ENCODE measurements at regions not wholly inside any gene's neighbourhood (a gene's known extent, or its start where the extent isn't known, plus 50 kb on each side); places are given as distances from the start of the nearest gene placed in this dataset.

DNA sequence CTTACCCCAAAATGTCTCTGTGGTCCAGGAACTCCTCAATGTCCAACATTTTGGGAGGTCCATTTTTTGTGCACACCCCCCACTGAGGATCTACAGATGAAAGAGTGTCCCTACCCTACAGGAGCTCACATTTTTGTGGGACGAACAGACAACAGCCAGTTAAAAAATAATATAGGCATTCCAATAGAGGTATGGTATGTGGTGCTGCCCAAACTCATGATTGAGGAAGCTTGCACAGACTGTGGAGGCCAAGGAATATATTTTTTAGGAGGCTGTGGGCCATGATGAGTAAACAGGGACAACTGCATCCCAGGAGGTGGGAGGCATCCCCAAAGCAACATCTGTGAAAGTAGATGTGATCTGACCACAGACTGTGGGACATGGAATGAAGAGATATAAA, 181.0 kb upstream of the HCCS start:
- in situ Hi-C loops (cut with HindIII; ENCODE audit: low sequenced_read_pairs): no loop called here
- no peak overlapping the region for H3K4me3 ChIP-seq (ENCODE audit: low read depth, low read length)
- TF ChIP-seq, protein P1, sequence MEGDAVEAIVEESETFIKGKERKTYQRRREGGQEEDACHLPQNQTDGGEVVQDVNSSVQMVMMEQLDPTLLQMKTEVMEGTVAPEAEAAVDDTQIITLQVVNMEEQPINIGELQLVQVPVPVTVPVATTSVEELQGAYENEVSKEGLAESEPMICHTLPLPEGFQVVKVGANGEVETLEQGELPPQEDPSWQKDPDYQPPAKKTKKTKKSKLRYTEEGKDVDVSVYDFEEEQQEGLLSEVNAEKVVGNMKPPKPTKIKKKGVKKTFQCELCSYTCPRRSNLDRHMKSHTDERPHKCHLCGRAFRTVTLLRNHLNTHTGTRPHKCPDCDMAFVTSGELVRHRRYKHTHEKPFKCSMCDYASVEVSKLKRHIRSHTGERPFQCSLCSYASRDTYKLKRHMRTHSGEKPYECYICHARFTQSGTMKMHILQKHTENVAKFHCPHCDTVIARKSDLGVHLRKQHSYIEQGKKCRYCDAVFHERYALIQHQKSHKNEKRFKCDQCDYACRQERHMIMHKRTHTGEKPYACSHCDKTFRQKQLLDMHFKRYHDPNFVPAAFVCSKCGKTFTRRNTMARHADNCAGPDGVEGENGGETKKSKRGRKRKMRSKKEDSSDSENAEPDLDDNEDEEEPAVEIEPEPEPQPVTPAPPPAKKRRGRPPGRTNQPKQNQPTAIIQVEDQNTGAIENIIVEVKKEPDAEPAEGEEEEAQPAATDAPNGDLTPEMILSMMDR (IDR thresholded peaks at IDR 0.05; ENCODE audit: low read depth, low read length, missing control alignments): no peak
- DNase-seq (ENCODE audit: low read depth): no peak

DNA sequence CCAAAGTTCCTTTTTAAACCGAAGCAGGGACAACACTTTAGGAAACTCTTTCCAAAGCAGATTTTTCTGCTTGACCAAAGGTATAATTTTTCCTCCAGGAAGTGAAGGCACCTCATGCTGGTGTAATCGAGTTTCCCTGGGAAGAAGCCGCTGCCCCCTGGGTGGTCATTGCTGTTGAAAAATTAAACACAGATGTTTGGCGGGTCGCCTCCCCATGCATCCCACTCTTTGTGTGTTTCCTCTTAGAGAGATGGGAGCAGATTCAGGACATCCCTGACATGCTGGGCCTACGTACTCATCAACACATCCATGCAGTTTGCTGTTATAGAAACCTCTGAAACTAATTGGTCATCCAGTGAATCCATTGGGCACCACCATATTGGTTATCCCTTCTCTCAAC, 179.2 kb upstream of the HCCS start:
- in situ Hi-C loops (cut with HindIII; ENCODE audit: low sequenced_read_pairs): no loop called here
- no peak overlapping the region for H3K4me3 ChIP-seq (ENCODE audit: low read depth, low read length)
- no peak for DNase-seq (ENCODE audit: low read depth)
- TF ChIP-seq, protein P1 (IDR thresholded peaks at IDR 0.05; ENCODE audit: low read depth, low read length, missing control alignments): no peak

DNA sequence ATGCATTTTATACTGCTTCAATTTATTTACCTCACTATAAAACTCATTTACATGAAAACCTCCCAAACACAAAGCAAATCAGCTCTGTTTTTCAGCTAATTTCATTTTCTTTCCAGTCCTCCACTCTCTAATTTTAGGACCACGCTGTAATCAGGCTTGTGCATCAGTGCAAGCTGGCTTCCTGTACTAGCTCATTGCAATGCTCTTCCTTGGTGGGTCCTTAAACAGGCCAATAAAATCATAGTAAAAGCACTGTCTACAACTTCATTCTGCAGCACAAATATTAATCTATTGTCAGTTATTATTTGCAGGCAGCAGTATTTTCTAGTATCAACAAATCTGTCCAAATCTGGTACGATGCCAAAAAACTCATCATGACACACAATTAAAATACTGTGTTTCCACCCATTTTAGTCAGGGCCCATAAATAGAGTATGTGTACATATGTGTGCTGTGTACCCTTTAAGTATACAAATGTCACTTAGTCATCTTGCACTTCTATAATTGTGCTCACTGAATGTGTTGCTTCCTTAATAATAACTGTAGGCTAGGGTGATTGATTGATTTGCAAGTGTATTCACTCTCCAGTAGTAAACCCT, 178.2 kb upstream of the HCCS start:
- TF ChIP-seq, protein P1 (IDR thresholded peaks at IDR 0.05; ENCODE audit: low read depth, low read length, missing control alignments): no peak
- H3K4me3 ChIP-seq (ENCODE audit: low read depth, low read length): no peak overlapping the region
- no peak for DNase-seq (ENCODE audit: low read depth)
- in situ Hi-C loops (cut with HindIII; ENCODE audit: low sequenced_read_pairs): no loop called here

DNA sequence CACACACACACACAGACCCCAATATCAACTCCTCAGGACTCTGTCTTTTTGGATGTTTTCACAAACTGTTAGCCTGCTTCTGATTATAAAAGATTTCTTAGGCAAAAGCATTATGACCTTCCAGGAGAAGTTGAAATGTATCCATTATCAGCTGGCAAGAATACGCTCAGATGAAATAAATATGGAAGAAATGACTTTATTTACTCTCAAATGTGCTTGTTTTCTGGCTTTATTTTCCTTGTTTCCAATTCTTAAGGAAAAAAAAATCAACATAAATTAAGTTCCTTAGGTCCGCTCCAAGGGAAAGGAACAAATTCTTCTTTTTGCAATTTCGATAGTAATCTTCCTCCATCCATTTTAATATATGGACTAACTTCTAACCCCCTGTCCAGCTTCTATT, 175.6 kb upstream of the HCCS start:
- no peak for DNase-seq (ENCODE audit: low read depth)

DNA sequence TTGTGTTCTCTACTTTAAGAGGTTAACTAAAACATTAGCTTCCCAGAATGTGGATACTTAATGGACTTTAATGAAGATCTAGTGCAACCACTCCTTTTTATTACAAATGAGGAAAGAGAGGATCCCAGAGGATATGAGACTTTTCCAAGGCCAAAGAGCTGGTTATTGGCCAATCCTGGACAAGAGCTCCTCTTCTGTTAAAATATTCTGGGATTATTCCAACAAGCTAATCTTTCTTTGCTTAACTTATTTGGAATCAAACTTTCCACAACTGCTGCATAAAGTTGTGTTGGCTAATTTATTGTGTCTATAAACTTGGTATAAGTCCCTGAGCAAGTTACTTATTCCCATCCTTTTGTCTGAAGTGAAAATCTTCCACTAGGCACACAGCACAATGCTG, 174.2 kb upstream of the HCCS start:
- in situ Hi-C loops (cut with HindIII; ENCODE audit: low sequenced_read_pairs): no loop called here
- TF ChIP-seq, protein P1 (IDR thresholded peaks at IDR 0.05; ENCODE audit: low read depth, low read length, missing control alignments): no peak
- no peak overlapping the region for H3K4me3 ChIP-seq (ENCODE audit: low read depth, low read length)
- no peak for DNase-seq (ENCODE audit: low read depth)

More for the DNA sequence above, 175.6 kb upstream of the HCCS start:
- H3K4me3 ChIP-seq (ENCODE audit: low read depth, low read length): no peak overlapping the region
- in situ Hi-C loops (cut with HindIII; ENCODE audit: low sequenced_read_pairs): no loop called here
- TF ChIP-seq, protein P1 (IDR thresholded peaks at IDR 0.05; ENCODE audit: low read depth, low read length, missing control alignments): no peak

DNA sequence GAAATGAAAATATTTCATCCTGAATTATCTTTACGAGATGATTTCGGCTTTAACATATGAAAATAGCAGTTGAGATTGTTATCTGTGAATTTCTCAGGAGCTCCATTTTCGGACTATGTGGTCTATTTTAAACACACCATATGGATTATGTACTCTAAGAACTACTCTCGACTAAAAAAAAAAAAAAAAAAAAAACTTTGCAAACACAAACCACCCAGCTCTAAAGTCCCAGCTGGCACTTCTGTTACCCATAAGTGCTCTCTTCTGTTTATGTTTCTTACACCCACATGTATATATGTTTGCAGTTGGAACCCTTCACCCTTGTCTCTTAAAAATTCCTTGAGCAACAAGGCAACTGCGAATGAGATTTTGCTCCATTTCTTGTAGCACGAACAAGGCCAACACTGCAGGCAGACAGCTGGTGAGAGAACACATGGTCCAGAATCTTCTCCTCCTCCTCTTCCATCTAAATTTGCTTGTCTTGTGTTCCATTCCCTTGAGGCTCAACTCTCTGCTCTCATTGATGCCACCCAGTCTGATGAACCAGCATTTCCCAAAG, 172.7 kb upstream of the HCCS start:
- TF ChIP-seq, protein P1 (IDR thresholded peaks at IDR 0.05; ENCODE audit: low read depth, low read length, missing control alignments): no peak
- H3K4me3 ChIP-seq (ENCODE audit: low read depth, low read length): no peak overlapping the region
- DNase-seq (ENCODE audit: low read depth): no peak
- in situ Hi-C loops (cut with HindIII; ENCODE audit: low sequenced_read_pairs): no loop called here

Measured in astrocyte of the cerebellum (primary cell).